GM12878 (cell line): ENCODE measurements at regions not wholly inside any gene's neighbourhood (a gene's known extent, or its start where the extent isn't known, plus 50 kb on each side); places are given as distances from the start of the nearest gene placed in this dataset.

Source experiments
- ATAC-seq: fragments of 200-7000 bp; cut with Tn5 transposase; 3 replicates; pipeline ENCODE4 v1.9.1; 2020; ENCODE audit warnings: mild to moderate bottlenecking, moderate library complexity
- BruUV-seq: library from RNA; stranded (reverse); fragments of 400-500 nt; replicated peaks from 2 replicates; lab custom pipeline; 2021; lab: Mats Ljungman, UMichigan
- CTCF ChIA-PET: fragments of 300-600 bp; sonication (Branson Sonifier 250); formaldehyde crosslinking; extraction: SDS; loops from one replicate; lab custom pipeline; 2021; ENCODE audit warnings: inconsistent platforms; lab: Yijun Ruan, JAX
- POLR2A ChIA-PET: fragments of 350-600 bp; formaldehyde crosslinking; extraction: SDS; loops from one replicate; lab custom pipeline; 2021; ENCODE audit warnings: inconsistent platforms; lab: Charles Lee
- RAD21 ChIA-PET: fragments of 300-600 bp; sonication (Branson Sonifier 250); formaldehyde crosslinking; loops from one replicate; lab custom pipeline; 2023; ENCODE audit warnings: antibody characterized with exemption; ENCODE audit not compliant: unreplicated experiment; lab: Charles Lee
- SMC1A ChIA-PET: fragments of 300-600 bp; sonication (Branson Sonifier 250); formaldehyde crosslinking; loops from one replicate; lab custom pipeline; 2023; ENCODE audit not compliant: unreplicated experiment, uncharacterized antibody; lab: Charles Lee
- DNase-seq: peaks from one replicate; pipeline ENCODE4 v3.0.0-alpha.2; 2011; ENCODE audit warnings: low read depth, low spot score
- FAIRE-seq: peaks from 3 replicates; lab custom pipeline; 2011; peaks lifted over from hg19 to GRCh38; lab: Jason Lieb, UNC
- H2AFZ ChIP-seq: 2 replicates; pipeline ENCODE4 v1.6.0; 2011; ENCODE audit warnings: low read depth, low read length, control low read depth; ENCODE audit not compliant: control insufficient read depth
- H3K27ac ChIP-seq: 2 replicates; pipeline ENCODE4 v1.5.1; 2011; ENCODE audit warnings: control low read depth; ENCODE audit not compliant: control insufficient read depth, insufficient read depth
- H3K27me3 ChIP-seq, 2 experiments: replicated peaks in 1 of 2; 2 replicates each; pipeline versions ENCODE4 v1.6.0 to v1.6.1; 2011; ENCODE audit warnings: low read length in 1 of 2; ENCODE audit not compliant: control insufficient read depth in 2 of 2, insufficient read depth in 2 of 2
- H3K36me3 ChIP-seq, 2 experiments: 2 replicates each; pipeline ENCODE4 v1.5.1; 2011; ENCODE audit warnings: low read length in 1 of 2; ENCODE audit not compliant: control insufficient read depth in 2 of 2, insufficient read depth in 2 of 2
- H3K4me1 ChIP-seq: 2 replicates; pipeline ENCODE4 v1.6.1; 2011; ENCODE audit warnings: mild to moderate bottlenecking, low read length, moderate library complexity, mixed read lengths; ENCODE audit not compliant: control insufficient read depth, insufficient read depth
- H3K4me2 ChIP-seq: 2 replicates; pipeline ENCODE4 v1.6.0; 2011; ENCODE audit warnings: control low read depth; ENCODE audit not compliant: control insufficient read depth, insufficient read depth
- H3K4me3 ChIP-seq: fragments of 200-600 bp; sonication (generic); 2 replicates; pipeline ENCODE4 v1.5.1; 2016
- H3K79me2 ChIP-seq: 2 replicates; pipeline ENCODE4 v1.6.0; 2011; ENCODE audit warnings: low read length; ENCODE audit not compliant: control insufficient read depth, insufficient read depth
- H3K9ac ChIP-seq: 2 replicates; pipeline ENCODE4 v1.8.0; 2011; ENCODE audit warnings: low read length, control low read depth, mixed read lengths; ENCODE audit not compliant: control insufficient read depth, insufficient read depth
- H3K9me3 ChIP-seq: replicated peaks from 3 replicates; pipeline ENCODE4 v1.5.1; 2011; ENCODE audit warnings: mild to moderate bottlenecking, low read length; ENCODE audit not compliant: control insufficient read depth, insufficient read depth
- H4K20me1 ChIP-seq: 2 replicates; pipeline ENCODE4 v1.6.0; 2011; ENCODE audit not compliant: control insufficient read depth, insufficient read depth
- BCL11A ChIP-seq: IDR thresholded peaks from 2 replicates; pipeline ENCODE4 v1.6.1; 2011; ENCODE audit warnings: low read depth, low read length
- BCL3 ChIP-seq: IDR thresholded peaks from 2 replicates; pipeline ENCODE4 v1.6.1; 2011; ENCODE audit warnings: borderline replicate concordance, low read depth, mild to moderate bottlenecking, moderate library complexity, low read length; ENCODE audit not compliant: insufficient read depth, poor library complexity, severe bottlenecking
- CREM ChIP-seq: IDR thresholded peaks from 2 replicates; pipeline ENCODE4 v1.6.1; 2014; ENCODE audit warnings: antibody characterized with exemption, low read depth
- GABPA ChIP-seq: IDR thresholded peaks from 2 replicates; pipeline ENCODE4 v1.6.1; 2014; ENCODE audit warnings: antibody characterized with exemption, low read depth, mild to moderate bottlenecking, inconsistent platforms
- HDAC2 ChIP-seq: fragments of 200-600 bp; sonication (generic); IDR thresholded peaks from 2 replicates; pipeline ENCODE4 v1.6.1; 2017
- KLF5 ChIP-seq: fragments of 450-650 bp; IDR thresholded peaks from 2 replicates; pipeline ENCODE4 v1.6.1; 2014; ENCODE audit warnings: mild to moderate bottlenecking; ENCODE audit not compliant: partially characterized antibody
- MEF2B ChIP-seq: fragments of 450-650 bp; IDR thresholded peaks from 2 replicates; pipeline ENCODE4 v1.6.1; 2018; ENCODE audit warnings: mild to moderate bottlenecking, moderate library complexity; ENCODE audit not compliant: partially characterized antibody, poor library complexity, severe bottlenecking
- NFXL1 ChIP-seq: fragments of 450-650 bp; IDR thresholded peaks from 2 replicates; pipeline ENCODE4 v1.6.1; 2017; ENCODE audit warnings: antibody characterized with exemption, mild to moderate bottlenecking, borderline replicate concordance
- SIX5 ChIP-seq: IDR thresholded peaks from 2 replicates; pipeline ENCODE4 v1.6.1; 2011; ENCODE audit warnings: mild to moderate bottlenecking, low read depth, low read length, moderate library complexity; ENCODE audit not compliant: severe bottlenecking
- SPI1 ChIP-seq: IDR thresholded peaks from 2 replicates; pipeline ENCODE4 v1.6.1; 2011; ENCODE audit warnings: low read depth, mild to moderate bottlenecking, low read length, moderate library complexity, borderline replicate concordance; ENCODE audit not compliant: insufficient read depth
- SREBF2 ChIP-seq: IDR thresholded peaks from 2 replicates; pipeline ENCODE4 v1.6.1; 2012; ENCODE audit warnings: mild to moderate bottlenecking, low read length
- TAF1 ChIP-seq: IDR thresholded peaks from 2 replicates; pipeline ENCODE4 v1.6.1; 2011; ENCODE audit warnings: mild to moderate bottlenecking, low read depth, low read length, borderline replicate concordance
- TBL1XR1 ChIP-seq: IDR thresholded peaks from 2 replicates; pipeline ENCODE4 v1.6.1; 2012; ENCODE audit warnings: low read depth, low read length, improper control_type of control experiment
- TCF12 ChIP-seq: IDR thresholded peaks from 2 replicates; pipeline ENCODE4 v1.6.1; 2011; ENCODE audit warnings: low read depth, mild to moderate bottlenecking, low read length
- ZBTB4 ChIP-seq: fragments of 450-650 bp; formaldehyde crosslinking; IDR thresholded peaks from 2 replicates; pipeline ENCODE4 v1.4.0; 2022; ENCODE audit warnings: mild to moderate bottlenecking, moderate library complexity
- ZNF24 ChIP-seq: fragments of 450-650 bp; IDR thresholded peaks from 2 replicates; pipeline ENCODE4 v1.6.1; 2017; ENCODE audit warnings: antibody characterized with exemption, mild to moderate bottlenecking
- ZNF622 ChIP-seq: fragments of 450-650 bp; IDR thresholded peaks from 2 replicates; pipeline ENCODE4 v1.6.1; 2017; ENCODE audit warnings: mild to moderate bottlenecking, inconsistent platforms
- WGBS: methylation state at CpG from one replicate; pipeline ENCODE4 v1.1.6; 2016; ENCODE audit warnings: low lambda C conversion rate; ENCODE audit not compliant: insufficient replicate concordance, insufficient coverage; ENCODE audit errors: missing lambda C conversion rate; 5-methylcytosine and 5-hydroxymethylcytosine counted together
- in situ Hi-C: fragments of 300-500 bp; cut with MboI; formaldehyde crosslinking; loops from 9 replicates; pipeline ENCODE4 v1.14.3; 2018; ENCODE audit warnings: mixed read lengths
- intact Hi-C: fragments of 100-400 bp; cut with micrococcal nuclease; formaldehyde crosslinking; loops from one replicate; pipeline ENCODE4 v1.14.2; 2022; ENCODE audit not compliant: unreplicated experiment

GRCh38 chr2:172155752-172156151 lies 53.1 kb upstream of the DLX2 start (continued):
- TF ChIP-seq ZBTB4 (CRISPR knock-in tag) (no peak), TAF1 (no peak), NFXL1 (no peak), ZNF622 (no peak), BCL11A (no peak)

DNA sequence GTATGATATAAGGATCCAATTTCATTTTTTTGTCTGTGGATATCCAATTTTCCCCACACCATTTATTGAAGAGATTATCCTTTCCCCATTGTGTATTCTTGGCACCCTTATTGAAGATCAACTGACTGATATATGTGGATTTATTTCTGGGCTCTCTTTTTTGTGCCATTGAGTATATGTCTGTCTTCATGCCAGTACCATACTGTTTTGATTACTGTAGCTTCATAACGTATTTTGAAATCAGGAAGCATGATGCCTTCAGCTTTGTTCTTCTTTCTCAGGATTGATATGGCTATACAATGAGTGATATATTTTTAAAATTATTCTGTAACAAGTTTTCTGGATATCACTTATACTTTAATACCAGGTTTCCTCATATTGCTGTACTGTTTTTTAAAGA lies 58.1 kb upstream of the DLX2 start:
- H3K79me2 ChIP-seq = no peaks in the 10 kb centered on the region
- H3K9me3 ChIP-seq = no peaks in the 10 kb centered on the region
- no peak overlapping the region for H3K4me3 ChIP-seq
- no peak overlapping the region for H3K4me2 ChIP-seq
- ChIA-PET SMC1A (interaction anchor here (0.6 kb wide), 1 partner anchor 1254 kb away, joined by 4 read pairs; no protein-coding TSS in a partner anchor), RAD21 (no interaction called here), POLR2A (no interaction called here), CTCF (no interaction called here)
- in situ Hi-C loops (no loop called here), intact Hi-C loops (no loop called here)
- FAIRE-seq (no peak), DNase-seq (no peak), ATAC-seq (no peak)
- no peaks in the 10 kb centered on the region for H3K36me3 ChIP-seq
- no TSS peak for BruUV-seq
- peaks cover 0 to 4% of the 10 kb centered on the region in 2 experiments; a peak in 2 of 4 replicates for H3K27me3 ChIP-seq
- H2AFZ ChIP-seq = no peak overlapping the region
- WGBS = 0% methylated on average over 1 of the region's 1 CpG
- no peaks in the 10 kb centered on the region for H4K20me1 ChIP-seq
- no peak overlapping the region for H3K9ac ChIP-seq
- H3K27ac ChIP-seq = no peak overlapping the region
- no peaks in the 10 kb centered on the region for H3K4me1 ChIP-seq
- no peak for TF ChIP-seq CREM
- TF ChIP-seq SIX5 = no peak
- no peak for TF ChIP-seq TAF1
- TF ChIP-seq GABPA = no peak
- TF ChIP-seq ZBTB4 (CRISPR knock-in tag) = no peak
- TF ChIP-seq BCL3 = no peak
- TF ChIP-seq MEF2B = no peak
- no peak for TF ChIP-seq TBL1XR1
- TF ChIP-seq HDAC2 = no peak
- TF ChIP-seq SREBF2 = no peak
- TF ChIP-seq SPI1 = no peak
- no peak for TF ChIP-seq TCF12
- TF ChIP-seq ZNF24 = no peak
- TF ChIP-seq KLF5 = no peak
